HG03342 (cell line): ENCODE measurements at regions not wholly inside any gene's neighbourhood (a gene's known extent, or its start where the extent isn't known, plus 50 kb on each side); places are given as distances from the start of the nearest gene placed in this dataset.
"Not testable (repeated sequence)": the region's sequence is repeated elsewhere in the genome, so short reads cannot be mapped to it uniquely, and the experiment has no call there.

Experiments used
- ATAC-seq: cut with Tn5 transposase; IDR thresholded peaks from one replicate; pipeline ENCODE4 v1.9.1; 2021; ENCODE audit warnings: mild to moderate bottlenecking, moderate library complexity; ENCODE audit not compliant: unreplicated experiment

DNA sequence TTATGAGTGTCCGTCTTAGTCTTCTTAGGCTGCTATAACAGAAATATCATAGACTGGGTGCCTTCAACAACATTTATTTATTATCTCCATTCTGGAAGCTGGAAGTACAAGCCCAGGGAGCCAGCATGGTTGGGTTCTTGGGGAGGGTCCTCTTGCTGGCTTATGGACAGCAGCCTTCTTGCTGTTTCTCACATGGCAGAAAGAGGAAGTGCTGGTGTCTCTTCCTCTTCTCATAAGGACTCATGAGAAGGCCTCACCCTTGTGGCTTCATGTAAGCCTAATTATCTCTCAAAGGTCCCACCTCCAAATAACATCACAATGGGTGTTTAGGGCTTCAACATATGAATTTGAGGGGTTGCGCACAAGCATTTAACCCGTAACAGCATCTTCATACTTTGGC lies 207.0 kb upstream of the COX10 start:
- ATAC-seq: no peak

DNA sequence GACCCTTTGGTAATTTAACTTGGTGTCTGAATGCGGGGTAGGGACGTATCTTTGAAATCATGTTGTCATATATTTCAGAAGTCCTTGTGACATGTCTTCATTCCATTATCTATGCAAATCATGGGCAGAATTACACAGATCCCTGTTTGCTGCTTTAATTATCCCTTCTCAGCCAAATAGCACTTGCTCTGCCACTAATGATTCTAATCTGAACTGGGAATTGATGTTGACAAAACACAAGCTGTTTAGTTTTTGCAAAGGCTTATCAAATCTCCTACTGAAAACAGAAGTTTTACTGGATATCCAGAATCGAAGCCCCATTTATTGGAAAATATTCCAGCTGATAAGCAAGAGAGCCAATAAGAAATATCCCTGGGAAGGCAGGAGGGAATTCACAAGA lies 205.9 kb upstream of the COX10 start:
- ATAC-seq: no peak

- ATAC-seq: no peak
Measured at GRCh38 chr17:13864521-13864920, 204.8 kb upstream of the COX10 start.

GRCh38 chr17:13865650-13866049 lies 203.7 kb upstream of the COX10 start:
- no peak for ATAC-seq

DNA sequence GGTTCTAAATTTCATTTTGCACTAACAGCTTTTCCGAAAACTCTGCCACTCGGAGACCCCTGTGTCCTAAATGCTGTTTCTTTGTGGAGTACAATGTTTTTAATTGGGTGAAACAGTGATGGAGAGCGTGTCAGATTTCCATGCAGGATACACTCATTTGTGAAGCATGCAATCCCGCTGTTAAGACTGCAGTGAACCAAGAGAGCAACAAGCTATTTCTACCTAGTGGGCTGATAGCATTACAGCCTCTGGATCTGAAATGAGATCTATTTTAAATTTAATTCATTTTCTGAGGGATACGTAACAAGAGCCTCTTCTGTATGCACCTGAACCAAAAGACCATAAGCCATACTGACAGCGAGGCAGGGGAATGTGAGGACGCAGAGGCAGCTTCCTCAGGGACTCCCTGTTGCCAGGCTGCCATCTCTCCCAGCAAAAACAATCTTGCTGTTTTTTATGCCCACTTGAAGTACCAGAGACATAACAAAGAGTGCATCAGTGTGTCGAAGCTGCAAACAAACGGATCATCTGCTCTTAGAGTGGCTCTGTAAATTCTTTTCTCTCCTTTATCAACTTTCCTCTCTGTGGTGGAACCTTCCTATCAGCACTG lies 199.9 kb upstream of the COX10 start:
- ATAC-seq: no peak

DNA sequence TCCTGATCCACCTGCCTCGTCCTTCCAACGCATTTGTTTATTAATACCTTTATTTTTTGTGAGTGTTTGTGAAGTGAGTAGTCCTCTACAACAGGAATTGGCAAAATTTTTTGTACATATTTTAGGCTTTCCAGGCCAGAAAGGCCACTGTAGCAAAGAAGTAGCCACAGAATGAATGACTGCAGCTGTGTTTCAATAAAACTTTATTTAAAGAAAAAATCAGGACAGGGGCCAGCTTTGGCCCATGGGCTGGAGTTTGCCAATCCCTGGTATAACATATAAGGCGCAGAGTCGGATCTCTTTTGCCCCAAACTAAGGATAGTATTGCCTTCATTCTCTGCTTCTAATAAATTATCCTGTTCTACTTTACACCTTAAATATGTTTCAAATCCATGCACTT lies 198.0 kb upstream of the COX10 start:
- no peak for ATAC-seq

DNA sequence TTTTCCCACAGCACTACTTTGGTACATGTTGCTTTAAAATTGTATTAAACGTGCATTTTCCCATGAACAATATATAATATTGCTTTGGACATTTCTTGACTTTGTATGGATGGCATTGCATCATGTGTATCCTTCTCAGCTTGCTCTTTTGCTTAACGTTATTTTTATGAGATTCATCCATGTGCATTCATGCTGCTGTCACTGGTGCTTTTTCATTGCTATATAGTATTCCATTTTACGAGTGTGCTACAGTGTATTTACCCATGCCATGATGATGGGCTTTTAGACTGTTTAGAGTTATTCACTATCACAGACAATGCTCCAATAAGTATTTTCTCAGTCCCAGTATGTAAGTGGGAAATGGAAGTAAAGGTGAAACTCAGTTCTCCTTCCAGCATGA lies 195.2 kb upstream of the COX10 start:
- ATAC-seq: no peak

DNA sequence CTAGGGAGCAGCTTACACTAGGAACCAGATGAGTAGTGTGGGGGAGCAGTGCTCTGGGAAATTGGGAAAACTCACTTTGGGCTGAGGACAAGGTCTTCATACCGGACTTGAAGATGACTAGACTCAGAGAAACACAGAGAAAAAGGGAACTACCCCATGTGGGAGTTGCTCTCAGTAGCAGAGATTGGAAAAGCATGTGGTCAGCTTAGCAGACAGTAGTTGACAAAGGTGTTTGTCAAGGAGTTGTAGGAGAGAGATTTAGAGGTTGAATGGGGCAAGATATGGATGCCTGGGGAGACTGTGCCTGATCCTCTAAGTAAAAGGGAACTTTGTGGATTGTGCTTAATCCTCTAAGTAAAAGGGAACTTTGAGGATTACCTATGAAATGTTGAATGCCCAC lies 194.5 kb upstream of the COX10 start:
- no peak for ATAC-seq

DNA sequence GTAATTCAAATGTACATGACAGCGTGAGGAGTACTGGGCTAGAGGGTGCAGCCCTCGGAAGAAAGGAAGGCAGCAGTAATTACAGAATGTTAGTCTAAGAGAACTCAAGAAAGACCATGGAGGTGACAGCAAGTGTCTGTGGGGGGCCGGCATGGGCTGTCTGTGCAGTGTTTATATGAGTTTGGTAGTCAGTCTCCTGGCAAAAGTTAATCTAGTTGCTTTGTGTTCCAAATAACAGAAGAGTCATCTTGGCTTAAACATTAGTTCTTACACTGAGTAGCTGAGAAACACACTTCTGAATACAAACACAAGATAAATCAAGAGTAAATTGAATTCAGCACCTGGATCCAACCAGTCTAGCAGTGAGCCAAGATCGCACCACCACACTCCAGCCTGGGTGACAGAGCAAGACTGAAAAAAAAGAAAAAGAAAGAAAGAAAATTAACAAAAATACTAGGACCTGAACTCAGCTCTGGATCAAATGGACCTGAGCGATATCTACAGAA lies 189.3 kb upstream of the COX10 start:
- no peak for ATAC-seq

DNA sequence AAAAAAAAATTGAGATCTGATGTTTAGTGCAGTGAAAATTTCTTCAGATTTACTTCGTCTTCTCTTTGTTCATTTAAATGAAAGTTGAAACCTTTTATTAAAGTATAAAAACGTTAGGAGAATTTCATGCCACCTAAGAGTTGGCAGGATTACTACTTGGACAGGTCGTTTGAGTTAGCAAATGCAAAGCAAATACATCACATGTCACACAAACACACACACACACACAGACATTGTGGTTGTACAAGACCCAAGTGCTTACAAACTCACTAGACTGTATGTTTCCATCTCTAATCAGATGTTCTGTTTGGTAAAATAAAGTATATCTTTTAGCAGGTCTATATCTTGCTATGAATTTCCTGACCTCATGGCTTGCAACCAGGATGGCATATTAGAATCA lies 185.6 kb upstream of the COX10 start:
- ATAC-seq: no peak

DNA sequence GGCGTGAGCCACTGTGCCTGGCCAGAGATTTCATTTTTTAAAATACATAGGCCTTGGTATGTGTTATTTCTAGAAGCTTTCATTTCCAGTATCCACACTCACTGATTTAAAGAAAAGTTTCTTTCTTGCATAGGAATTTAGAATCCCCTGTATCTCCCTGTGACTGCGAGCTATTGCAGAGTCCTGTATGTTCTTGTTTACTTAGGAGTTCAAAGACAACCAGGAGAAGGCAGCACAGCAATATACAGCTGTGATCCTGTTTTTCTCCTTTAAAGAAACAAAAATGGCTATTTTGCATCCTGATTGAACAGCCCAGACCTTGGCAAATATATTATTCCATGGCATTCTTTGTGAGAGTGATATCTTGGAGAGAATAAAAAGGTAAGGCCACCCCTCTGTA lies 185.0 kb upstream of the COX10 start:
- no peak for ATAC-seq

GRCh38 chr17:13885550-13885949 lies 183.8 kb upstream of the COX10 start:
- ATAC-seq: no peak

DNA sequence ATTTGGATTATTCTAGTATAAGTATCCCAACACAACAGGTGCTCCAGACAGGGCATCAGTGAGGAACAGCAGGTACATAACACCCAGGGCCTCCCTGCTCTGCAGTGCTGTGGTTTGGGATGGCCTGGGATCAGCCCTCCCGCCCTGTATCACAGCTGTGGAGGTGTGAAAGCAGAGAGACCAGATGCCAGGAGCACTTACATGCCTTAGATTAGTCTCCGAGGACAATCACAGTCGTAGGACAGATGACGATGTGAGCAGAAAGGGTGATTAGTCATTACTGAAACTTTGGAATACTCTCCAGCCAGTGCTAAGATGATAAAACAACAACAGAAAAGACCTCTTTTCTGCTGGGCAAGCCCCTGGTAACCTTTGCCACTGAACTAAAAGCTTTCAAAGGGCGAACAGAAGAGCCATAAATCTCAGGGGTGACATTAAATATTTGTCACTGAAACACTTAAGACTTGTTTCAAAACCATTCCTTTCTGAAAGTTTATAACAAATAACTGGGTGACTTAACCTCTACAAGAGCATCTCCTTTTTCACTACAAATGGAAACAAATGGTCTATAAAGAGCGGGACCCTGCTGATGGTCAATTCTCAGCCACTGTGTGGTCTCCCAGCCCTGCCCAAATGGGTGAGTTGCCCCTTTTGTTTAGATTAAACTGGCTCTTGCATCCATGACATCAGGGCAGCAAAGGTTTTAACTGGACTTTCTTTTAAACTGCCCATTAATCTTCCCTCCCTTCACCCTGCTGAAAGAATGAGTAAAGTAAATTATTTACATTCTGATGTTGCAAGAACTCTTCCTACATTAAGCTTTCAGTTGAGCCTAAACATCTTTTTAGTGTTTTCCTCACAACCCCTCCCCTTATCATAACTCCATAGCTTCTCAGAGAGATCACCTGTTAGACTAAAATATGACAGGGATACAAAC lies 183.1 kb upstream of the COX10 start:
- ATAC-seq: no peak

DNA sequence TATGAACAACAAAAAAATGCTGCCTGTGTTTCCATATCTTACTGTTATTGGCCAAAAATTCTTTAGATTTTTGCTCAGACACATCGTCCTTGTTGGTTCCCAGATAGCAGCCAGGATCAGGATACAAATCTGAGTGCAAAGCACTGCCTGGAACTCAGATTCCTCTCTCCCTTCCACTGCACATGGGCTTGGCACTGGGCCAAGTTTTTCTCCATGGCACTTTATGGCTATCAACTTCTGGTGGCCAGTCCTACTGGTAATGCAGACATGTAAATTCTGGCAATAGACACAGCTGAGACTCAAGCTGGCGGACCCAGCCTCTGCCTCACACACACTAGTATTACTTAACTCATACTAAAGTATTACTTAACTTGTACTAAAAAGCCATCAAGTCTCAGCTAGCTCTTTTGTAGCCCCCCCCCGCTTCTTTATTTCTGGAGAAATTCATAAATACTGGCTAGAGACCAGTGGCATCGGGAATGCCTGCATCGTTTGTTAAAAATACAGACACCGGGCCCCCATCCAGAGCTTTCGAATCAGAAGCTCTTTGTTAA lies 181.2 kb upstream of the COX10 start:
- ATAC-seq: no peak

DNA sequence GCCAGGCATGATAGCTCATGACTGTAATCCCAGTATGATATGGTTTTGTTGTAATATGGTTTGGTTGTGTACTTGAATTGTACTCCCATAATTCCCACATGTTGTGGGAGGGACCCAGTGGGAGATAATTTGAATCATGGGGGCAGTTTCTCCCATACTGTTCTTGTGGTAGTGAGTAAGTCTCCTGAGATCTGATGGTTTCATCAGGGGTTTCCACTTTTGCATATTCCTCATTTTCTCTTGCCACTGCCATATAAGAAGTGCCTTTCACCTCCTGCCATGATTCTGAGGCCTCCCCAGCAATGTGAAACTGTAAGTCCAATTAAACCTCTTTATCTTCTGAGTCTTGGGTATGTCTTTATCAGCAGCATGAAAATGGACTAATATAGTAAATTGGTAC lies 160.3 kb upstream of the COX10 start:
- ATAC-seq: not testable (repeated sequence)

DNA sequence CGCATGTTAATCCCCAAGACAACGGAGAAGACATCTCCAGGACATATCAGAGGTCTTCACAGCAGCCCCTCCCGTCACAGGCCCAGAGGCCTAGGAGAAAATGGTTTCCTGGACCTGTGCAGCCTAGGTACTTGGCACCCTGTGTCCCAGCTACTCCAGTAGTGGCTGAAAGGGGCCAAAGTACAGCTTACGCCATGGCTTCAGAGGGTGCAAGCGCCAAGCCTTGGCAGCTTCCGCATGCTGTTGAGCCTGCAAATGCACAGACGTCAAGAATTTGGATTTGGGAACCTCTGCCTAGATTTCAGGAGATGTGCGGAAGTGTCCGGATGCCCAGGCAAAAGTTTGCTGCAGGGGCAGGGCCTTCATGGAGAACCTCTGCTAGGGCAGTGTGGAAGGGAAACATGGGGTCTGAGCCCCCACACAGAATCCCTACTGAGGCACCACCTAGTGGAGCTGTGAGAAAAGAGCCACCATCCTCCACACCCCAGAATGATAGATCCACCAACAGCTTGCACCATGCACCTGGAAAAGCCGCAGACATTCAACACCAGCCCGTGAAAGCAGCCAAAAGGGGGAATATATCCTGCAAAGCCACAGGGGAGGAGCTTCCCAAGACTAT lies 159.3 kb upstream of the COX10 start:
- no peak for ATAC-seq

- no peak for ATAC-seq
Measured at GRCh38 chr17:13917634-13918033, 151.7 kb upstream of the COX10 start.

DNA sequence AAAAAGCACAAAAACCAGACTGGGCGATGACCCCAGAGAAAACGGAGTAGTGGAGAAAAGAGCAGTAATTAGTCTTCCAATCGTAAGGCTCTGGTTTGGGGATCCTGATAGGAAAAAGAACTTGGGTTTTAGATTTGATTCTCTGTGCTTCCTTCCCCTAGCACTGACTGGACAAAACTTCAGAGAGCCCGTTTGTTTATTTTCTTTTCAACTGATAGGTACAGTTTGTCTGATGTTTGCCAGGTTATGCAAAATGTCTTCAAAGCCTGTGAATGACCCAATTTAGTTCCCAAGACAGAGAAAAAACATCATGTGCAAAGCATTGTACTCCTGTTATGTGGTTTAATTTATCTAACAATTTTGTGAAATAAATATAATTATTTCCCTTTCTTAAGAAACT lies 151.1 kb upstream of the COX10 start:
- no peak for ATAC-seq

GRCh38 chr17:13919818-13920217 lies 149.5 kb upstream of the COX10 start:
- no peak for ATAC-seq

- ATAC-seq: no peak
Measured at GRCh38 chr17:13920413-13920812, 148.9 kb upstream of the COX10 start.
